C4-2B (cell line): ENCODE measurements at regions not wholly inside any gene's neighbourhood (a gene's known extent, or its start where the extent isn't known, plus 50 kb on each side); places are given as distances from the start of the nearest gene placed in this dataset.

Experiments
- ZFX ChIP-seq: fragments of 450-650 bp; IDR thresholded peaks from 2 replicates; pipeline ENCODE4 v1.6.1; 2017
- TF ChIP-seq, protein P1 (sequence below): fragments of 450-650 bp; conservative IDR thresholded peaks from 2 replicates; pipeline ENCODE4 v1.5.1; 2017; ENCODE audit warnings: mild to moderate bottlenecking

DNA sequence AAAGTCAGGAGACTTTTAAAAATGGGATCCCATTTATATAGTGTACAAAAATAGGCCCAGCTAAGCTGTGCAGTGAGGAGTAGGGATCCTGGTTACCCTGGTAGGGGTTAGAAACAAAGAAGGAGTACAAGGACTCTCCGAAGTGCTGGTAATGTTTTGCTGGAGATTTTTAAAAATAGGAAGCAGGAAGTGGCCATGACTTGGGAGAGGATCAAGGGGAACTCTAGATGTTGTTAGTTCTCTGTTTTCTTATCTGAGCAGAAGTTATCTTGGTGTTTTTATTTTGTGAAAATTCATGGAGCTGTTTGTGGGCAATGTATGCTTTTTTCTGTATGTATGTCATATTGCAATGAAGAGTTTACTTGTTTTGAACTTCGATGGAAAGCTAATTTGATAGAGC is 373.9 kb downstream of the SFMBT2 start:
- TF ChIP-seq, protein P1, sequence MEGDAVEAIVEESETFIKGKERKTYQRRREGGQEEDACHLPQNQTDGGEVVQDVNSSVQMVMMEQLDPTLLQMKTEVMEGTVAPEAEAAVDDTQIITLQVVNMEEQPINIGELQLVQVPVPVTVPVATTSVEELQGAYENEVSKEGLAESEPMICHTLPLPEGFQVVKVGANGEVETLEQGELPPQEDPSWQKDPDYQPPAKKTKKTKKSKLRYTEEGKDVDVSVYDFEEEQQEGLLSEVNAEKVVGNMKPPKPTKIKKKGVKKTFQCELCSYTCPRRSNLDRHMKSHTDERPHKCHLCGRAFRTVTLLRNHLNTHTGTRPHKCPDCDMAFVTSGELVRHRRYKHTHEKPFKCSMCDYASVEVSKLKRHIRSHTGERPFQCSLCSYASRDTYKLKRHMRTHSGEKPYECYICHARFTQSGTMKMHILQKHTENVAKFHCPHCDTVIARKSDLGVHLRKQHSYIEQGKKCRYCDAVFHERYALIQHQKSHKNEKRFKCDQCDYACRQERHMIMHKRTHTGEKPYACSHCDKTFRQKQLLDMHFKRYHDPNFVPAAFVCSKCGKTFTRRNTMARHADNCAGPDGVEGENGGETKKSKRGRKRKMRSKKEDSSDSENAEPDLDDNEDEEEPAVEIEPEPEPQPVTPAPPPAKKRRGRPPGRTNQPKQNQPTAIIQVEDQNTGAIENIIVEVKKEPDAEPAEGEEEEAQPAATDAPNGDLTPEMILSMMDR: no peak
- no peak for TF ChIP-seq ZFX
